ENCODE measurements at regions not wholly inside any gene's neighbourhood (a gene's known extent, or its start where the extent isn't known, plus 50 kb on each side); places are given as distances from the start of the nearest gene placed in this dataset.
"Not testable (repeated sequence)": the region's sequence is repeated elsewhere in the genome, so short reads cannot be mapped to it uniquely, and the experiment has no call there.

DNA sequence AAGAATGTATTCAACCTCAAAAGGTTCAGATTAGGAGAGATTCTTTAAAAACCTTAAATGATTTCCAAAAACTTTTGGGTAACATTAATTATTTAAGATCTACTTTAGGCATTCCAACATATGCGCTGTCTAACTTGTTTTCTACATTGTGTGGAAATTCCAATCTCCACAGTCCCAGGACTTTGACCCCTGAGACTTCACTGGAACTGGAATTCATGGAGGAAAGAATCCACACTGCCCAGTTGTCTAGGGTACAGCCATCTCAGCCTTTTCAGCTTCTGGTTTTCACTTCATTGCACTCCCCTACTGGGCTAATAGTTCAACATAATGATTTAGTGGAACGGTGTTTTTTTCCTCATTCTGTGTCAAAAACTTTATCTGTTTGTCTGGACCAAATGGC is 161.5 kb downstream of the IER5 start:
- Mint-ChIP-seq H3K4me3 (ENCODE audit: unreplicated experiment) (no peak overlapping the region), H3K27me3 (ENCODE audit: low read depth, unreplicated experiment) (peaks cover 2% of the 10 kb centered on the region), H3K9me3 (ENCODE audit: unreplicated experiment) (peaks cover 23% of the 10 kb centered on the region), H3K36me3 (ENCODE audit: low read depth, unreplicated experiment) (no peaks in the 10 kb centered on the region), H3K4me1 (ENCODE audit: low read depth, unreplicated experiment) (no peaks in the 10 kb centered on the region), H3K27ac (ENCODE audit: unreplicated experiment) (no peak overlapping the region)
- FAIRE-seq: no peak
- no peak for TF ChIP-seq EZH2 (IDR thresholded peaks at IDR 0.05; ENCODE audit: insufficient read depth, low read length)
- TF ChIP-seq, protein P1, sequence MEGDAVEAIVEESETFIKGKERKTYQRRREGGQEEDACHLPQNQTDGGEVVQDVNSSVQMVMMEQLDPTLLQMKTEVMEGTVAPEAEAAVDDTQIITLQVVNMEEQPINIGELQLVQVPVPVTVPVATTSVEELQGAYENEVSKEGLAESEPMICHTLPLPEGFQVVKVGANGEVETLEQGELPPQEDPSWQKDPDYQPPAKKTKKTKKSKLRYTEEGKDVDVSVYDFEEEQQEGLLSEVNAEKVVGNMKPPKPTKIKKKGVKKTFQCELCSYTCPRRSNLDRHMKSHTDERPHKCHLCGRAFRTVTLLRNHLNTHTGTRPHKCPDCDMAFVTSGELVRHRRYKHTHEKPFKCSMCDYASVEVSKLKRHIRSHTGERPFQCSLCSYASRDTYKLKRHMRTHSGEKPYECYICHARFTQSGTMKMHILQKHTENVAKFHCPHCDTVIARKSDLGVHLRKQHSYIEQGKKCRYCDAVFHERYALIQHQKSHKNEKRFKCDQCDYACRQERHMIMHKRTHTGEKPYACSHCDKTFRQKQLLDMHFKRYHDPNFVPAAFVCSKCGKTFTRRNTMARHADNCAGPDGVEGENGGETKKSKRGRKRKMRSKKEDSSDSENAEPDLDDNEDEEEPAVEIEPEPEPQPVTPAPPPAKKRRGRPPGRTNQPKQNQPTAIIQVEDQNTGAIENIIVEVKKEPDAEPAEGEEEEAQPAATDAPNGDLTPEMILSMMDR (IDR thresholded peaks at IDR 0.05; ENCODE audit: insufficient read depth, low read depth, low read length): no peak
- peaks cover 7% of the 10 kb centered on the region for H3K4me1 ChIP-seq (ENCODE audit: insufficient read depth, low read length)
- no peaks in the 10 kb centered on the region for H3K9me3 ChIP-seq (ENCODE audit: insufficient read depth, low read depth, low read length)
- no peak overlapping the region for H2AFZ ChIP-seq (ENCODE audit: low read depth, low read length)
- no peak for DNase-seq (ENCODE audit: low read depth)
- no peak overlapping the region for H3K4me3 ChIP-seq (ENCODE audit: insufficient read depth, low read depth, low read length)
- H3K9ac ChIP-seq (ENCODE audit: low read length): no peak overlapping the region
- H3K27ac ChIP-seq (ENCODE audit: low read depth, low read length): no peak overlapping the region
- H4K20me1 ChIP-seq (ENCODE audit: insufficient read depth, low read length): no peaks in the 10 kb centered on the region
- no peaks in the 10 kb centered on the region for H3K27me3 ChIP-seq (ENCODE audit: insufficient read depth, low read length)
- H3K36me3 ChIP-seq (ENCODE audit: insufficient read depth, low read length): no peaks in the 10 kb centered on the region
- H3K79me2 ChIP-seq (ENCODE audit: insufficient read depth, low read length): no peaks in the 10 kb centered on the region
- H3K4me2 ChIP-seq (ENCODE audit: low read length): no peak overlapping the region

- DNase-seq (ENCODE audit: low read depth): peak; percentile 81
- Histone ChIP-seq H3K9ac (ENCODE audit: low read length) (no peak overlapping the region), H2AFZ (ENCODE audit: low read depth, low read length) (no peak overlapping the region), H3K4me3 (ENCODE audit: insufficient read depth, low read depth, low read length) (no peak overlapping the region), H3K79me2 (ENCODE audit: insufficient read depth, low read length) (no peaks in the 10 kb centered on the region), H3K9me3 (ENCODE audit: insufficient read depth, low read depth, low read length) (no peaks in the 10 kb centered on the region), H3K27me3 (ENCODE audit: insufficient read depth, low read length) (no peaks in the 10 kb centered on the region), H4K20me1 (ENCODE audit: insufficient read depth, low read length) (no peaks in the 10 kb centered on the region), H3K4me2 (ENCODE audit: low read length) (peak overlapping the region; percentile 31), H3K36me3 (ENCODE audit: insufficient read depth, low read length) (no peaks in the 10 kb centered on the region), H3K27ac (ENCODE audit: low read depth, low read length) (no peak overlapping the region), H3K4me1 (ENCODE audit: insufficient read depth, low read length) (peaks cover 11% of the 10 kb centered on the region)
- Mint-ChIP-seq H3K4me1 (ENCODE audit: low read depth, unreplicated experiment) (peaks cover 6% of the 10 kb centered on the region), H3K9me3 (ENCODE audit: unreplicated experiment) (peaks cover 18% of the 10 kb centered on the region), H3K4me3 (ENCODE audit: unreplicated experiment) (no peak overlapping the region), H3K27ac (ENCODE audit: unreplicated experiment) (no peak overlapping the region), H3K36me3 (ENCODE audit: low read depth, unreplicated experiment) (no peaks in the 10 kb centered on the region), H3K27me3 (ENCODE audit: low read depth, unreplicated experiment) (peaks cover 2% of the 10 kb centered on the region)
- FAIRE-seq: no peak
- TF ChIP-seq EZH2 (IDR thresholded peaks at IDR 0.05; ENCODE audit: insufficient read depth, low read length): no peak
- TF ChIP-seq, protein P1 (IDR thresholded peaks at IDR 0.05; ENCODE audit: insufficient read depth, low read depth, low read length): no peak
Observed at GRCh38 chr1:181251001-181251712, 162.7 kb downstream of the IER5 start.

DNA sequence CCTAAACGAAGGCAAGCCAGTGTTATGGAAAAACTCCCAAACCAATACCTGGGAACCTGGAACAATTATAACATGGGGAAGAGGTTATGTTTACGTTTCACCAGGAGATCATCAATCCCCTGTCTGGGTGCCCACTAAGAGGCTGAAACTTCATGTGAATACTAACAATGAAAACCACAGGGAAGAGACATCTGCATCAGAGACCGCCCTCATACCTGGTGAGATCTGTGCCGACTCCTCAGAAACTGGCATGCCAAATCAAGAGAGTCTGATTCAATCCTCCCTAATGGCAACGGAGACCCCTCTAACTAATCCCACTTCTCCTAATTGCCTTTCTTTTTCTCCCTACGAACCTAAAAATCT is 163.2 kb downstream of the IER5 start:
- H3K27ac ChIP-seq (ENCODE audit: low read depth, low read length): no peak overlapping the region
- peaks cover 6% of the 10 kb centered on the region for H3K4me1 Mint-ChIP-seq (ENCODE audit: low read depth, unreplicated experiment)
- no peak overlapping the region for H3K4me3 ChIP-seq (ENCODE audit: insufficient read depth, low read depth, low read length)
- TF ChIP-seq, protein P1 (IDR thresholded peaks at IDR 0.05; ENCODE audit: insufficient read depth, low read depth, low read length): no peak
- TF ChIP-seq EZH2 (IDR thresholded peaks at IDR 0.05; ENCODE audit: insufficient read depth, low read length): no peak
- no peaks in the 10 kb centered on the region for H4K20me1 ChIP-seq (ENCODE audit: insufficient read depth, low read length)
- no peak overlapping the region for H3K27ac Mint-ChIP-seq (ENCODE audit: unreplicated experiment)
- no peak overlapping the region for H2AFZ ChIP-seq (ENCODE audit: low read depth, low read length)
- H3K36me3 ChIP-seq (ENCODE audit: insufficient read depth, low read length): no peaks in the 10 kb centered on the region
- no peaks in the 10 kb centered on the region for H3K36me3 Mint-ChIP-seq (ENCODE audit: low read depth, unreplicated experiment)
- FAIRE-seq (no peak), DNase-seq (ENCODE audit: low read depth) (peak; percentile 22)
- no peak overlapping the region for H3K9ac ChIP-seq (ENCODE audit: low read length)
- no peak overlapping the region for H3K4me3 Mint-ChIP-seq (ENCODE audit: unreplicated experiment)
- H3K9me3 ChIP-seq (ENCODE audit: insufficient read depth, low read depth, low read length): no peaks in the 10 kb centered on the region
- H3K79me2 ChIP-seq (ENCODE audit: insufficient read depth, low read length): no peaks in the 10 kb centered on the region
- H3K9me3 Mint-ChIP-seq (ENCODE audit: unreplicated experiment): peaks cover 15% of the 10 kb centered on the region
- H3K27me3 Mint-ChIP-seq (ENCODE audit: low read depth, unreplicated experiment): peaks cover 2% of the 10 kb centered on the region
- H3K4me2 ChIP-seq (ENCODE audit: low read length): peak overlapping the region; percentile 31
- H3K27me3 ChIP-seq (ENCODE audit: insufficient read depth, low read length): no peaks in the 10 kb centered on the region
- peaks cover 11% of the 10 kb centered on the region for H3K4me1 ChIP-seq (ENCODE audit: insufficient read depth, low read length)

DNA sequence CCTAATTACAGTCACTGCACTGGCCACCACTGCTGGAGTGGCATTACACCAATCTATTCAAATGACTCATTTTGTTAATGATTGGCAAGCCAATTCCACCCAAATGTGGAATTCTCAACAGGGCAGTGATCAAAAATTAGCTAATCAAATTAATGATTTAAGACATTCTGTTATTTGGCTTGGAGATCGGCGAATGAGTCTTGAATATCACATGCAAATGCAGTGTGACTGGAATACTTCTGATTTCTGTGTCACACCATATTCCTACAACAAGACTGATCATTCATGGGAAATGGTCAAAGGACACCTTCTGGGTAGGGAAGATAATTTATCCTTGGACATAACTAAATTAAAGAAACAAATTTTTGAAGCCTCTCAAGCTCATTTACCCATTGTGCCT is 165.1 kb downstream of the IER5 start:
- H3K79me2 ChIP-seq (ENCODE audit: insufficient read depth, low read length); H3K27ac ChIP-seq (ENCODE audit: low read depth, low read length); H3K36me3 ChIP-seq (ENCODE audit: insufficient read depth, low read length); FAIRE-seq; H3K27ac Mint-ChIP-seq (ENCODE audit: unreplicated experiment); H3K9me3 ChIP-seq (ENCODE audit: insufficient read depth, low read depth, low read length); H3K9me3 Mint-ChIP-seq (ENCODE audit: unreplicated experiment); H3K4me2 ChIP-seq (ENCODE audit: low read length); H2AFZ ChIP-seq (ENCODE audit: low read depth, low read length); H3K4me3 Mint-ChIP-seq (ENCODE audit: unreplicated experiment); DNase-seq (ENCODE audit: low read depth); H3K27me3 ChIP-seq (ENCODE audit: insufficient read depth, low read length); H3K36me3 Mint-ChIP-seq (ENCODE audit: low read depth, unreplicated experiment); H3K4me1 Mint-ChIP-seq (ENCODE audit: low read depth, unreplicated experiment); H3K4me3 ChIP-seq (ENCODE audit: insufficient read depth, low read depth, low read length); H3K9ac ChIP-seq (ENCODE audit: low read length); H4K20me1 ChIP-seq (ENCODE audit: insufficient read depth, low read length): not testable (repeated sequence)
- peaks cover 11% of the 10 kb centered on the region for H3K4me1 ChIP-seq (ENCODE audit: insufficient read depth, low read length)
- peaks cover 11% of the 10 kb centered on the region for H3K27me3 Mint-ChIP-seq (ENCODE audit: low read depth, unreplicated experiment)
